Vagina (tissue), 2 donors: ENCODE measurements at regions not wholly inside any gene's neighbourhood (a gene's known extent, or its start where the extent isn't known, plus 50 kb on each side); places are given as distances from the start of the nearest gene placed in this dataset.

Experiments used
- CTCF ChIP-seq, 3 experiments: fragments of 450-650 bp in 2 of 3; fragments of 200-600 bp in 1 of 3; sonication (generic) in 1 of 3; IDR thresholded peaks; one replicate each; pipeline ENCODE4 v1.5.1; 2017 to 2019; ENCODE audit warnings: antibody characterized with exemption in 3 of 3, mild to moderate bottlenecking in 2 of 3, moderate library complexity in 2 of 3
- POLR2A ChIP-seq, 2 donors: fragments of 450-650 bp; IDR thresholded peaks; one replicate each; pipeline ENCODE4 v1.6.1; 2017; ENCODE audit warnings: antibody characterized with exemption in 2 of 2, mild to moderate bottlenecking in 2 of 2, moderate library complexity in 2 of 2
- POLR2AphosphoS5 ChIP-seq, 2 donors: sonication (generic); formaldehyde crosslinking; IDR thresholded peaks; one replicate each; pipeline ENCODE4 v1.9.0; 2017; ENCODE audit warnings: antibody characterized with exemption in 2 of 2, mild to moderate bottlenecking in 2 of 2, low read depth in 1 of 2; ENCODE audit not compliant: insufficient read depth in 1 of 2

- TF ChIP-seq CTCF (IDR thresholded peaks at IDR 0.05) (no peak), POLR2A (IDR thresholded peaks at IDR 0.05) (no peak), POLR2AphosphoS5 (IDR thresholded peaks at IDR 0.05; ENCODE audit: insufficient read depth in 1 of 2, low read depth in 1 of 2) (no peak)
These were observed 1038.9 kb upstream of the ZEB2 start for GRCh38 chr2:145558617-145559350.
